GM12878 (cell line): ENCODE measurements at regions not wholly inside any gene's neighbourhood (a gene's known extent, or its start where the extent isn't known, plus 50 kb on each side); places are given as distances from the start of the nearest gene placed in this dataset.

Experiments
- BACH1 ChIP-seq: fragments of 450-650 bp; IDR thresholded peaks from 2 replicates; pipeline ENCODE4 v1.6.1; 2017; ENCODE audit warnings: mild to moderate bottlenecking, borderline replicate concordance
- BCL11A ChIP-seq: IDR thresholded peaks from 2 replicates; pipeline ENCODE4 v1.6.1; 2011; ENCODE audit warnings: low read depth, low read length
- CBX3 ChIP-seq: fragments of 200-600 bp; sonication (generic); IDR thresholded peaks from 2 replicates; pipeline ENCODE4 v1.6.1; 2016; ENCODE audit warnings: low read depth, borderline replicate concordance
- EED ChIP-seq: sonication (generic); IDR thresholded peaks from 2 replicates; pipeline ENCODE4 v1.6.1; 2016; ENCODE audit warnings: antibody characterized with exemption, low read depth
- ESRRA ChIP-seq: IDR thresholded peaks from 2 replicates; pipeline ENCODE4 v1.6.1; 2012; ENCODE audit warnings: mild to moderate bottlenecking, low read length, improper control_type of control experiment
- GABPA ChIP-seq: IDR thresholded peaks from 2 replicates; pipeline ENCODE4 v1.6.1; 2014; ENCODE audit warnings: antibody characterized with exemption, low read depth, mild to moderate bottlenecking, inconsistent platforms
- HDAC2 ChIP-seq: fragments of 200-600 bp; sonication (generic); IDR thresholded peaks from 2 replicates; pipeline ENCODE4 v1.6.1; 2017
- IKZF2 ChIP-seq, 2 experiments: fragments of 450-650 bp; IDR thresholded peaks; 2 replicates each; pipeline ENCODE4 v1.6.1; 2017; ENCODE audit warnings: mild to moderate bottlenecking in 2 of 2, moderate library complexity in 2 of 2
- KLF5 ChIP-seq: fragments of 450-650 bp; IDR thresholded peaks from 2 replicates; pipeline ENCODE4 v1.6.1; 2014; ENCODE audit warnings: mild to moderate bottlenecking; ENCODE audit not compliant: partially characterized antibody
- LARP7 ChIP-seq: fragments of 450-650 bp; IDR thresholded peaks from 2 replicates; pipeline ENCODE4 v1.6.1; 2017; ENCODE audit warnings: mild to moderate bottlenecking
- MTA2 ChIP-seq: fragments of 450-650 bp; IDR thresholded peaks from 2 replicates; pipeline ENCODE4 v1.6.1; 2016; ENCODE audit warnings: low read depth, mild to moderate bottlenecking, moderate library complexity
- NBN ChIP-seq: fragments of 450-650 bp; IDR thresholded peaks from 2 replicates; pipeline ENCODE4 v1.6.1; 2016
- NFIC ChIP-seq: IDR thresholded peaks from 2 replicates; pipeline ENCODE4 v1.6.1; 2012; ENCODE audit warnings: low read depth, mild to moderate bottlenecking, inconsistent platforms, low read length, moderate library complexity
- NFXL1 ChIP-seq: fragments of 450-650 bp; IDR thresholded peaks from 2 replicates; pipeline ENCODE4 v1.6.1; 2017; ENCODE audit warnings: antibody characterized with exemption, mild to moderate bottlenecking, borderline replicate concordance
- NR2C1 ChIP-seq: fragments of 450-650 bp; IDR thresholded peaks from 2 replicates; pipeline ENCODE4 v1.6.1; 2017; ENCODE audit warnings: antibody characterized with exemption, mild to moderate bottlenecking, moderate library complexity
- POLR2AphosphoS2 ChIP-seq: IDR thresholded peaks from 2 replicates; pipeline ENCODE4 v1.6.1; 2011; ENCODE audit warnings: low read depth, mild to moderate bottlenecking, low read length, improper control_type of control experiment, moderate library complexity
- RAD21 ChIP-seq: IDR thresholded peaks from 2 replicates; pipeline ENCODE4 v1.6.1; 2011; ENCODE audit warnings: mild to moderate bottlenecking, low read depth, low read length, moderate library complexity; ENCODE audit not compliant: insufficient read depth
- RB1 ChIP-seq: fragments of 450-650 bp; formaldehyde crosslinking; IDR thresholded peaks from 2 replicates; pipeline ENCODE4 v1.6.1; 2017; ENCODE audit warnings: mild to moderate bottlenecking, borderline replicate concordance
- RBBP5 ChIP-seq: fragments of 200-600 bp; sonication (generic); conservative IDR thresholded peaks from 2 replicates; pipeline ENCODE4 v1.6.1; 2016
- RUNX3 ChIP-seq: IDR thresholded peaks from 2 replicates; pipeline ENCODE4 v1.6.1; 2012; ENCODE audit warnings: low read length, inconsistent platforms
- SKIL ChIP-seq: fragments of 450-650 bp; IDR thresholded peaks from 2 replicates; pipeline ENCODE4 v1.6.1; 2017; ENCODE audit warnings: mild to moderate bottlenecking, low read depth, inconsistent platforms; ENCODE audit not compliant: poor library complexity, severe bottlenecking
- SUZ12 ChIP-seq: fragments of 200-600 bp; sonication (generic); IDR thresholded peaks from one replicate; pipeline ENCODE4 v1.6.1; 2018; ENCODE audit warnings: antibody characterized with exemption, mild to moderate bottlenecking; ENCODE audit not compliant: unreplicated experiment
- ZBTB4 ChIP-seq: fragments of 450-650 bp; formaldehyde crosslinking; IDR thresholded peaks from 2 replicates; pipeline ENCODE4 v1.4.0; 2022; ENCODE audit warnings: mild to moderate bottlenecking, moderate library complexity
- TF ChIP-seq, protein P1 (sequence below): fragments of 450-650 bp; IDR thresholded peaks from 2 replicates; pipeline ENCODE4 v1.6.1; 2016; ENCODE audit warnings: mild to moderate bottlenecking
- TF ChIP-seq, protein P2 (sequence below): fragments of 450-650 bp; IDR thresholded peaks from 2 replicates; pipeline ENCODE4 v1.6.1; 2017; ENCODE audit warnings: antibody characterized with exemption, mild to moderate bottlenecking, moderate library complexity

GRCh38 chr4:175927121-175927520, 115.1 kb upstream of the GPM6A start (continued):
- TF ChIP-seq SKIL (peak; percentile 43), RUNX3 (peak; percentile 98), HDAC2 (no peak), CBX3 (no peak), NFXL1 (no peak), ESRRA (no peak), LARP7 (no peak), IKZF2 (IDR thresholded peaks at IDR 0.05) (0 out of 4 replicates have a peak, but pooled peaks of 1 of the 2 experiments have one; percentile 32), NFIC (peak; percentile 84; the same call in 1 of the 2 replicates), SUZ12 (no peak), ZBTB4 (no peak), BCL11A (peak; percentile 82), RB1 (no peak), BACH1 (no peak), NBN (no peak), NR2C1 (no peak), KLF5 (no peak), EED (0 out of 2 replicates have a peak, but pooled peaks have one; percentile 28), POLR2AphosphoS2 (no peak), RAD21 (no peak), RBBP5 (no peak), GABPA (no peak), MTA2 (peak; percentile 67)
- TF ChIP-seq, protein P1, sequence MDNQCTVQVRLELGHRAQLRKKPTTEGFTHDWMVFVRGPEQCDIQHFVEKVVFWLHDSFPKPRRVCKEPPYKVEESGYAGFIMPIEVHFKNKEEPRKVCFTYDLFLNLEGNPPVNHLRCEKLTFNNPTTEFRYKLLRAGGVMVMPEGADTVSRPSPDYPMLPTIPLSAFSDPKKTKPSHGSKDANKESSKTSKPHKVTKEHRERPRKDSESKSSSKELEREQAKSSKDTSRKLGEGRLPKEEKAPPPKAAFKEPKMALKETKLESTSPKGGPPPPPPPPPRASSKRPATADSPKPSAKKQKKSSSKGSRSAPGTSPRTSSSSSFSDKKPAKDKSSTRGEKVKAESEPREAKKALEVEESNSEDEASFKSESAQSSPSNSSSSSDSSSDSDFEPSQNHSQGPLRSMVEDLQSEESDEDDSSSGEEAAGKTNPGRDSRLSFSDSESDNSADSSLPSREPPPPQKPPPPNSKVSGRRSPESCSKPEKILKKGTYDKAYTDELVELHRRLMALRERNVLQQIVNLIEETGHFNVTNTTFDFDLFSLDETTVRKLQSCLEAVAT: no peak
- TF ChIP-seq, protein P2, sequence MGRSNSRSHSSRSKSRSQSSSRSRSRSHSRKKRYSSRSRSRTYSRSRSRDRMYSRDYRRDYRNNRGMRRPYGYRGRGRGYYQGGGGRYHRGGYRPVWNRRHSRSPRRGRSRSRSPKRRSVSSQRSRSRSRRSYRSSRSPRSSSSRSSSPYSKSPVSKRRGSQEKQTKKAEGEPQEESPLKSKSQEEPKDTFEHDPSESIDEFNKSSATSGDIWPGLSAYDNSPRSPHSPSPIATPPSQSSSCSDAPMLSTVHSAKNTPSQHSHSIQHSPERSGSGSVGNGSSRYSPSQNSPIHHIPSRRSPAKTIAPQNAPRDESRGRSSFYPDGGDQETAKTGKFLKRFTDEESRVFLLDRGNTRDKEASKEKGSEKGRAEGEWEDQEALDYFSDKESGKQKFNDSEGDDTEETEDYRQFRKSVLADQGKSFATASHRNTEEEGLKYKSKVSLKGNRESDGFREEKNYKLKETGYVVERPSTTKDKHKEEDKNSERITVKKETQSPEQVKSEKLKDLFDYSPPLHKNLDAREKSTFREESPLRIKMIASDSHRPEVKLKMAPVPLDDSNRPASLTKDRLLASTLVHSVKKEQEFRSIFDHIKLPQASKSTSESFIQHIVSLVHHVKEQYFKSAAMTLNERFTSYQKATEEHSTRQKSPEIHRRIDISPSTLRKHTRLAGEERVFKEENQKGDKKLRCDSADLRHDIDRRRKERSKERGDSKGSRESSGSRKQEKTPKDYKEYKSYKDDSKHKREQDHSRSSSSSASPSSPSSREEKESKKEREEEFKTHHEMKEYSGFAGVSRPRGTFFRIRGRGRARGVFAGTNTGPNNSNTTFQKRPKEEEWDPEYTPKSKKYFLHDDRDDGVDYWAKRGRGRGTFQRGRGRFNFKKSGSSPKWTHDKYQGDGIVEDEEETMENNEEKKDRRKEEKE: no peak
